HG03103 (cell line): ENCODE measurements at regions not wholly inside any gene's neighbourhood (a gene's known extent, or its start where the extent isn't known, plus 50 kb on each side); places are given as distances from the start of the nearest gene placed in this dataset.
"Not testable (repeated sequence)": the region's sequence is repeated elsewhere in the genome, so short reads cannot be mapped to it uniquely, and the experiment has no call there.

Experiments used
- ATAC-seq: cut with Tn5 transposase; IDR thresholded peaks from one replicate; pipeline ENCODE4 v1.9.1; 2021; ENCODE audit warnings: low read depth; ENCODE audit not compliant: unreplicated experiment

DNA sequence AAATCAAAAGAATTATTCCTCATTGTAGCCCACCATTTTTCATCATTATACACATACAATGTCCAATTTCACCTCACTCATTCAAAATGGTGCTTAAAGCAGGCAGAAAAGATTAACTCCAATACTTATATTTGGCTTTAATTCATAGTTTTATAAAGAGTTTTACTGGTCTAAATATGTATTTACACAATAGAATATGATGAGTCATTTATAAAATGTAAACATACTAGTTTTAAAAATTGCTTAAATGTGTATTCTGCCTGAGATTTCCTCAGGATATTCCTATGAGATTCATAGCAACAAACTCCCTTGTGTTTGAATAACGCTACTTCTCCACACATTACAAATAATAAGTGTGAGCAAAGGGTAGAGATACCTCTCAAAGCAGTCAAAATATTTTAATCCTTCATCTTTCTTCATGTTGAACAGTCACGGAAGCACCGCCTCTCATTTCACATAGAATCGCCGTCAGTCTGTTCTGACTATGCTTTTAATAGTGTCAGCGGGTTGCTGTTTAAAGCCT, 75.7 kb upstream of the GBE1 start:
- no peak for ATAC-seq

GRCh38 chr3:81829937-81830336, 68.5 kb upstream of the GBE1 start:
- no peak for ATAC-seq

DNA sequence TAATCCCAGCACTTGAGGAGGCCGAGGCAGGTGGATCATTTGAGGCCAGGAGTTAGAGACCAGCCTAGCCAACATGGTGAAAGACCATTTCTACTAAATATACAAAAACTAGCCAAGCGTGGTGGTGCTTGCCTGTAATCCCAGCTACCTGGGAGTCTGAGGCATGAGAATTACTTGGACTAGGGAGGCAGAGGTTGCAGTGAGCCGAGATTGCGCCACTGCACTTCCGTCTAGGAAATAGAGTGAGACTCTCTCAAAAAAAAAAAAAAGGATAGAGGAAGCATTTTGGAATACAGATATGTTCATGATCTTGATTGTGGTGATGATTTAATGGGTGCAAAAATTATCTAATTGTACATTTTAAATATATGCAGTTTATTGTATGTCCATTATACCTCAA, 67.8 kb upstream of the GBE1 start:
- not testable (repeated sequence) for ATAC-seq

GRCh38 chr3:81823882-81824395, 62.5 kb upstream of the GBE1 start:
- peak; percentile 96 for ATAC-seq

DNA sequence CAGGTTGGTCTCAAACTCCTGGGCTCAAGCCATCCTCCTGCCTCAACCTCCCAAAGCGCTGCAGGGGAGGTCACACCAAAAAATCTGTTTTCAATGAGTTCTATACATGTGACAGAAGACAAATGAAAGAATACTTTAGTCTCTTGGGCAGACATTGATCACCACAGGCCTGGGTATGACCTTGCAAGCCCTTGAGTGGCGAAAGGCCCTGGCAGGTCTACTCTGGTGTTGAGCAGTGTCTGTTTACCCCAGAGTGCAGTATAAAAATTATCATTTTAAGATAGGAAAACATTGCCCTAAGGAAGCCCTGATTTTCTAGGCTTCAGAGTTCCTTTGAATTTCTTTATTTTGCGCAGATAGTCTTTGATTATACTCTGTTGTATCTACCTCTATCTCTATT, 61.6 kb upstream of the GBE1 start:
- no peak for ATAC-seq

GRCh38 chr3:81816473-81817250, 55.2 kb upstream of the GBE1 start:
- peak; percentile 99 for ATAC-seq

DNA sequence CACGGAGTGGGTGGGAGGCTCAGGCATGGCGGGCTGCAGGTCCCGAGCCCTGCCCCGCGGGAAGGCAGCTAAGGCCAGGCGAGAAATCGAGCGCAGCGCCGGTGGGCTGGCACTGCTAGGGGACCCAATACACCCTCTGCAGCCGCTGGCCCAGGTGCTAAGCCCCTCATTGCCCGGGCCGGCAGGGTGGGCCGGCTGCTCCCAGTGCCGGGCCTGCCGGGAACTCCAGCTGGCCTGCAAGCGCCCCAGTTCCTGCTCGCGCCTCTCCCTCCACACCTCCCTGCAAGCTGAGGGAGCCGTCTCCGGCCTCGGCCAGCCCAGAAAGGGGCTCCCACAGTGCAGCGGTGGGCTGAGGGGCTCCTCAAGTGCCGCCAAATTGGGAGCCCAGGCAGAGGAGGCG, 50.7 kb upstream of the GBE1 start:
- ATAC-seq = not testable (repeated sequence)
